Uterus (tissue), 2 donors: ENCODE measurements at regions not wholly inside any gene's neighbourhood (a gene's known extent, or its start where the extent isn't known, plus 50 kb on each side); places are given as distances from the start of the nearest gene placed in this dataset.

ENCODE experiments used
- POLR2A ChIP-seq, 2 donors: fragments of 450-650 bp; IDR thresholded peaks; one replicate each; pipeline ENCODE4 v1.6.1; 2016; ENCODE audit warnings: antibody characterized with exemption in 2 of 2, mild to moderate bottlenecking in 1 of 2, moderate library complexity in 1 of 2
- TF ChIP-seq, protein P1 (sequence below), 4 experiments: fragments of 200-600 bp in 2 of 4; fragments of 450-650 bp in 2 of 4; sonication (generic) in 2 of 4; IDR thresholded peaks; one replicate each; pipeline ENCODE4 v1.5.1; 2016 to 2019; ENCODE audit warnings: antibody characterized with exemption in 4 of 4, mild to moderate bottlenecking in 2 of 4, moderate library complexity in 1 of 4

DNA sequence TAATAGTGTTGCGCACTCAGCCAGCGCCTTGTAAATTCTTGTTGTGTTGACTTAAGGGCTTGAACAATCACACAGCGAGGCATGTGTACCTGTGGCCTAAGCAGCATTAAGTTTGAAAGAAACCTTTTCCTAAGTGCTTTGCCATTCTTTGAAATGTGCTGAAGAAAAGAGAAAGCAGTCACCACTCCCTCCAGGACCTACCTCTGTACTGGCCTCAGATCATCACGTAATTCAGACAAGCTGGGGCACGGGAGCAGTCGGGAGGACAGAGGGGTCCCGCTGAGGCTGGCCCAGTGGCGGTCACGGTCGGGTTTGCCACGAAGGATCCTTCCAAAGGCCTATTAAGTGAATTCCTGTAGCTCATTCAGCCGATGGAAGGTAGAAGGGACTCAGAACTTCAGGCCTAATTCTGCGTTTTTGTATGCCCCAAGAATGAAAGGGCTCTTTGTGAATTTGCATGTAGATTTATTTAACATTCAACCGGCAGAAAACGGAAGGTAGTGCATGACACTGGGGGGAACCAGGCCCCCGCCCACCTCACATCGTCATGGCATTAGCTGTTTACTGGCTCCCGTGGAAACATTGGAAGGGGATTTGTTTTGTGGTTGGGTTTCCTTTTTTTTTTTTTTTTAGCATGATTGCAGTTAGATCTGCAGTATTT is 106.3 kb downstream of the TRAPPC11 start:
- no peak for TF ChIP-seq POLR2A (IDR thresholded peaks at IDR 0.05)
- TF ChIP-seq, protein P1, sequence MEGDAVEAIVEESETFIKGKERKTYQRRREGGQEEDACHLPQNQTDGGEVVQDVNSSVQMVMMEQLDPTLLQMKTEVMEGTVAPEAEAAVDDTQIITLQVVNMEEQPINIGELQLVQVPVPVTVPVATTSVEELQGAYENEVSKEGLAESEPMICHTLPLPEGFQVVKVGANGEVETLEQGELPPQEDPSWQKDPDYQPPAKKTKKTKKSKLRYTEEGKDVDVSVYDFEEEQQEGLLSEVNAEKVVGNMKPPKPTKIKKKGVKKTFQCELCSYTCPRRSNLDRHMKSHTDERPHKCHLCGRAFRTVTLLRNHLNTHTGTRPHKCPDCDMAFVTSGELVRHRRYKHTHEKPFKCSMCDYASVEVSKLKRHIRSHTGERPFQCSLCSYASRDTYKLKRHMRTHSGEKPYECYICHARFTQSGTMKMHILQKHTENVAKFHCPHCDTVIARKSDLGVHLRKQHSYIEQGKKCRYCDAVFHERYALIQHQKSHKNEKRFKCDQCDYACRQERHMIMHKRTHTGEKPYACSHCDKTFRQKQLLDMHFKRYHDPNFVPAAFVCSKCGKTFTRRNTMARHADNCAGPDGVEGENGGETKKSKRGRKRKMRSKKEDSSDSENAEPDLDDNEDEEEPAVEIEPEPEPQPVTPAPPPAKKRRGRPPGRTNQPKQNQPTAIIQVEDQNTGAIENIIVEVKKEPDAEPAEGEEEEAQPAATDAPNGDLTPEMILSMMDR (IDR thresholded peaks at IDR 0.05), result no peak
